Smooth muscle cell (in vitro differentiated cells): ENCODE measurements at regions not wholly inside any gene's neighbourhood (a gene's known extent, or its start where the extent isn't known, plus 50 kb on each side); places are given as distances from the start of the nearest gene placed in this dataset.

Experiments used
- DNase-seq: peaks from one replicate; lab custom pipeline; 2025; ENCODE audit not compliant: unreplicated experiment; lab: John Stamatoyannopoulos, UW
- H2AFZ ChIP-seq: fragments of 200-600 bp; sonication (generic); 2 replicates; pipeline ENCODE4 v1.6.0; 2016; ENCODE audit warnings: antibody characterized with exemption, low read depth, mild to moderate bottlenecking
- H3F3A ChIP-seq: fragments of 200-600 bp; sonication (generic); 2 replicates; pipeline ENCODE4 v1.6.0; 2017; ENCODE audit warnings: antibody characterized with exemption, low read depth
- H3K27ac ChIP-seq: fragments of 200-600 bp; sonication (generic); 2 replicates; pipeline ENCODE4 v1.5.1; 2016; ENCODE audit warnings: low read depth, mild to moderate bottlenecking
- H3K27me3 ChIP-seq: fragments of 200-600 bp; sonication (generic); 2 replicates; pipeline ENCODE4 v1.6.1; 2016; ENCODE audit warnings: low read depth, mild to moderate bottlenecking
- H3K36me3 ChIP-seq: fragments of 200-600 bp; sonication (generic); 2 replicates; pipeline ENCODE4 v1.5.1; 2016; ENCODE audit warnings: low read depth
- H3K4me1 ChIP-seq: fragments of 200-600 bp; sonication (generic); 2 replicates; pipeline ENCODE4 v1.5.1; 2016; ENCODE audit warnings: low read depth
- H3K4me2 ChIP-seq: fragments of 200-600 bp; sonication (generic); 2 replicates; pipeline ENCODE4 v1.6.0; 2016; ENCODE audit warnings: mild to moderate bottlenecking
- H3K4me3 ChIP-seq: fragments of 200-600 bp; sonication (generic); 2 replicates; pipeline ENCODE4 v1.5.1; 2016; ENCODE audit warnings: mild to moderate bottlenecking
- H3K79me2 ChIP-seq: fragments of 200-600 bp; sonication (generic); 2 replicates; pipeline ENCODE4 v1.6.0; 2016; ENCODE audit warnings: low read depth, mild to moderate bottlenecking
- H3K9ac ChIP-seq: fragments of 200-600 bp; sonication (generic); 2 replicates; pipeline ENCODE4 v1.6.0; 2016; ENCODE audit warnings: low read depth
- H3K9me3 ChIP-seq: fragments of 200-600 bp; sonication (generic); replicated peaks from 2 replicates; pipeline ENCODE4 v1.5.1; 2016; ENCODE audit warnings: low read depth
- H4K20me1 ChIP-seq: fragments of 200-600 bp; sonication (generic); 2 replicates; pipeline ENCODE4 v1.6.0; 2016; ENCODE audit warnings: low read depth
- CTCF ChIP-seq: fragments of 200-600 bp; sonication (generic); IDR thresholded peaks from 2 replicates; pipeline ENCODE4 v1.5.1; 2017; ENCODE audit warnings: borderline replicate concordance, mild to moderate bottlenecking, antibody characterized with exemption; ENCODE audit not compliant: insufficient read depth, poor library complexity, severe bottlenecking
- WGBS: methylation state at CpG from one replicate; pipeline ENCODE4 v1.1.7; 2016; ENCODE audit warnings: low lambda C conversion rate; 5-methylcytosine and 5-hydroxymethylcytosine counted together

- Histone ChIP-seq H4K20me1 (no peaks in the 10 kb centered on the region), H3K79me2 (no peaks in the 10 kb centered on the region), H3K27me3 (peaks cover 5% of the 10 kb centered on the region), H3K9me3 (no peaks in the 10 kb centered on the region), H2AFZ (no peak overlapping the region), H3K27ac (no peak overlapping the region), H3K4me1 (no peaks in the 10 kb centered on the region), H3K4me2 (no peak overlapping the region), H3K9ac (no peak overlapping the region), H3K36me3 (no peaks in the 10 kb centered on the region), H3F3A (no peaks in the 10 kb centered on the region), H3K4me3 (no peak overlapping the region)
- 87% methylated on average over 5 of the region's 5 CpGs for whole genome bisulfite sequencing
- no peak for TF ChIP-seq CTCF
- DNase-seq = no peak
Observed at GRCh38 chr15:72889545-72889944, 106.0 kb upstream of the ADPGK start.

GRCh38 chr15:72888811-72889210 is 105.3 kb upstream of the ADPGK start:
- H3K36me3 ChIP-seq = no peaks in the 10 kb centered on the region
- no peaks in the 10 kb centered on the region for H3F3A ChIP-seq
- no peak overlapping the region for H3K4me3 ChIP-seq
- peaks cover 5% of the 10 kb centered on the region for H3K27me3 ChIP-seq
- H3K9ac ChIP-seq = no peak overlapping the region
- no peaks in the 10 kb centered on the region for H3K9me3 ChIP-seq
- H3K4me1 ChIP-seq = no peaks in the 10 kb centered on the region
- H2AFZ ChIP-seq = no peak overlapping the region
- no peaks in the 10 kb centered on the region for H3K79me2 ChIP-seq
- H3K27ac ChIP-seq = no peak overlapping the region
- H3K4me2 ChIP-seq = no peak overlapping the region
- no peaks in the 10 kb centered on the region for H4K20me1 ChIP-seq
- WGBS = 84% methylated on average over 7 of the region's 7 CpGs
- DNase-seq = no peak
- TF ChIP-seq CTCF = no peak

- Histone ChIP-seq H3K27ac (no peak overlapping the region), H3K4me3 (no peak overlapping the region), H3F3A (no peaks in the 10 kb centered on the region), H3K4me1 (no peaks in the 10 kb centered on the region), H3K36me3 (no peaks in the 10 kb centered on the region), H4K20me1 (no peaks in the 10 kb centered on the region), H3K4me2 (no peak overlapping the region), H3K9ac (no peak overlapping the region), H3K79me2 (no peaks in the 10 kb centered on the region), H3K9me3 (no peaks in the 10 kb centered on the region), H2AFZ (no peak overlapping the region), H3K27me3 (peaks cover 5% of the 10 kb centered on the region)
- WGBS = 95% methylated on average over 1 of the region's 1 CpG
- no peak for TF ChIP-seq CTCF
- DNase-seq = no peak
Observed at GRCh38 chr15:72888211-72888610, 104.7 kb upstream of the ADPGK start.

- Histone ChIP-seq H2AFZ (no peak overlapping the region), H3K36me3 (no peaks in the 10 kb centered on the region), H3K4me2 (no peak overlapping the region), H3K4me3 (no peak overlapping the region), H3K27ac (no peak overlapping the region), H3F3A (no peaks in the 10 kb centered on the region), H3K9me3 (peaks cover 2% of the 10 kb centered on the region), H3K9ac (no peak overlapping the region), H3K79me2 (no peaks in the 10 kb centered on the region), H3K4me1 (no peaks in the 10 kb centered on the region), H3K27me3 (peaks cover 5% of the 10 kb centered on the region), H4K20me1 (no peaks in the 10 kb centered on the region)
- no peak for TF ChIP-seq CTCF
- WGBS = 71% methylated on average over 1 of the region's 1 CpG
- no peak for DNase-seq
Observed at GRCh38 chr15:72887376-72887775, 103.8 kb upstream of the ADPGK start.
